HepG2 (cell line): ENCODE measurements at regions not wholly inside any gene's neighbourhood (a gene's known extent, or its start where the extent isn't known, plus 50 kb on each side); places are given as distances from the start of the nearest gene placed in this dataset.

Experiments
- AGO1 ChIP-seq: fragments of 200-400 bp; formaldehyde crosslinking; IDR thresholded peaks from 2 replicates; pipeline ENCODE4 v1.6.1; 2017; ENCODE audit warnings: mild to moderate bottlenecking, low read depth, low read length, moderate library complexity; ENCODE audit not compliant: poor library complexity, severe bottlenecking
- FOXA1 ChIP-seq, 2 experiments: fragments of 450-650 bp in 1 of 2; sonication (generic) in 1 of 2; formaldehyde crosslinking in 1 of 2; IDR thresholded peaks; 2 replicates each; pipeline versions ENCODE4 v1.4.0 to v1.6.1; 2016 to 2020; ENCODE audit warnings: missing genetic modification reagents in 1 of 2
- FOXK2 ChIP-seq: fragments of 450-650 bp; IDR thresholded peaks from 2 replicates; pipeline ENCODE4 v1.6.1; 2016
- IRF9 ChIP-seq: sonication (generic); formaldehyde crosslinking; IDR thresholded peaks from 2 replicates; pipeline ENCODE4 v1.8.0; 2022; ENCODE audit warnings: missing genetic modification reagents, mild to moderate bottlenecking, borderline replicate concordance
- KLF11 ChIP-seq: IDR thresholded peaks from 2 replicates; pipeline ENCODE4 v1.6.1; 2016; ENCODE audit warnings: missing compliant biosample characterization
- KLF9 ChIP-seq: IDR thresholded peaks from 2 replicates; pipeline ENCODE4 v1.6.1; 2016; ENCODE audit warnings: low read depth
- MTA3 ChIP-seq: sonication (generic); formaldehyde crosslinking; IDR thresholded peaks from 2 replicates; pipeline ENCODE4 v1.4.0; 2020; ENCODE audit warnings: missing genetic modification reagents
- NCOR1 ChIP-seq: fragments of 200-600 bp; sonication (generic); IDR thresholded peaks from 2 replicates; pipeline ENCODE4 v1.7.0; 2017; ENCODE audit warnings: antibody characterized with exemption, low read length, borderline replicate concordance
- NONO ChIP-seq, 2 experiments: fragments of 450-650 bp in 1 of 2; sonication (generic) in 1 of 2; formaldehyde crosslinking in 1 of 2; IDR thresholded peaks in 1 of 2; conservative IDR thresholded peaks in 1 of 2; 2 replicates each; pipeline versions ENCODE4 v1.6.1 to v1.8.0; 2017 to 2022; ENCODE audit warnings: mild to moderate bottlenecking in 1 of 2, missing genetic modification reagents in 1 of 2, moderate library complexity in 1 of 2
- PCBP2 ChIP-seq: fragments of 200-400 bp; formaldehyde crosslinking; optimal IDR thresholded peaks from 2 replicates; pipeline ENCODE3; 2018; ENCODE audit warnings: low read length, low read depth; ENCODE audit not compliant: poor library complexity, severe bottlenecking
- PLRG1 ChIP-seq: fragments of 450-650 bp; conservative IDR thresholded peaks from 2 replicates; pipeline ENCODE4 v1.6.1; 2016
- RAD51 ChIP-seq: fragments of 450-650 bp; IDR thresholded peaks from 2 replicates; pipeline ENCODE4 v1.6.1; 2016; ENCODE audit warnings: borderline replicate concordance
- SMYD3 ChIP-seq: sonication (generic); formaldehyde crosslinking; IDR thresholded peaks from 2 replicates; pipeline ENCODE4 v1.8.1; 2023; ENCODE audit warnings: mild to moderate bottlenecking, missing genetic modification reagents
- SP2 ChIP-seq: sonication (generic); formaldehyde crosslinking; IDR thresholded peaks from 2 replicates; pipeline ENCODE4 v1.5.1; 2020; ENCODE audit warnings: mild to moderate bottlenecking, missing genetic modification reagents
- SUZ12 ChIP-seq: fragments of 150-350 bp; IDR thresholded peaks from 2 replicates; pipeline ENCODE4 v1.6.1; 2014; ENCODE audit warnings: low read depth, low read length
- ZNF503 ChIP-seq: sonication (generic); formaldehyde crosslinking; IDR thresholded peaks from 2 replicates; pipeline ENCODE4 v1.4.0; 2020; ENCODE audit warnings: missing genetic modification reagents
- ZNF549 ChIP-seq: sonication (generic); formaldehyde crosslinking; IDR thresholded peaks from 2 replicates; pipeline ENCODE4 v1.5.0; 2020; ENCODE audit warnings: missing genetic modification reagents

GRCh38 chr20:39109933-39110818 lies 148.0 kb downstream of the DHX35 start (continued):
- TF ChIP-seq SMYD3 (no peak), NONO (IDR thresholded peaks at IDR 0.05) (peak; percentile 86; the same call in 1 of the 2 replicates), NONO (CRISPR knock-in tag; conservative IDR thresholded peaks at IDR 0.05) (no peak), IRF9 (CRISPR knock-in tag) (no peak), KLF9 (CRISPR knock-in tag) (no peak), KLF11 (CRISPR knock-in tag) (no peak), SP2 (CRISPR knock-in tag) (no peak), ZNF549 (no peak), PLRG1 (peak; percentile 84; the same call in 1 of the 2 replicates), SUZ12 (no peak), RAD51 (peak; percentile 94; the same call in 1 of the 2 replicates), NCOR1 (no peak), FOXK2 (peak; percentile 24; the same call in 1 of the 2 replicates), PCBP2 (peak; percentile 94), MTA3 (CRISPR knock-in tag) (no peak), ZNF503 (no peak), AGO1 (no peak), FOXA1 (IDR thresholded peaks at IDR 0.05) (no peak), FOXA1 (CRISPR knock-in tag; IDR thresholded peaks at IDR 0.05) (no peak)
- TF ChIP-seq, all 625 proteins: peak for 10
